Activated CD4-positive, alpha-beta T cell treated with anti-CD3 and anti-CD28 coated beads, Interleukin-2, amount 50 U/mL, for 16 hours (primary cell): ENCODE measurements at regions not wholly inside any gene's neighbourhood (a gene's known extent, or its start where the extent isn't known, plus 50 kb on each side); places are given as distances from the start of the nearest gene placed in this dataset.
"Not testable (repeated sequence)": the region's sequence is repeated elsewhere in the genome, so short reads cannot be mapped to it uniquely, and the experiment has no call there.

Source experiments
- DNase-seq: peaks from one replicate; pipeline ENCODE4 v3.0.0-alpha.2; 2020

- no peak for DNase-seq
These were observed 432.3 kb downstream of the PLPP3 start for GRCh38 chr1:56147034-56147433.

- no peak for DNase-seq
These were observed 432.9 kb downstream of the PLPP3 start for GRCh38 chr1:56146449-56146848.

- DNase-seq: no peak
These were observed 433.8 kb downstream of the PLPP3 start for GRCh38 chr1:56145581-56145980.

DNA sequence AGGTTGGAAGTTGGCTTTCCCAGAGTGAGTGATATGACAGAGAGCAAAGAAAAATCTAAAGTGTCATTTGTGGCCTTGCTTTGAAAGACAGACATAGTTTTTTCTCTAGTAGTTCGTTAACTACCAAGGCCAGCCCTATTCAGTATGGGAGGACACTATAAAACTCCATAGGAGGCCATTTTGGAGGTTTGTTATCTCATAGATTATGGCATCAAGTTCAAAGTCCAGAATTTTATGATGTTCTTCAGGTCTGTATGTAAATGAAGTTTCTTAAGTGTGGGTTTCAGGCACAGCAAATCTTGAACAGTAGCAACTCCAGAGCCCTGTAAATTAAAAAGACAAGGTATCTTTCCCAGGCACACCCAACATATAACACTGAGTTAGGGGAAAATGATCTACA is 437.1 kb downstream of the PLPP3 start:
- no peak for DNase-seq

DNA sequence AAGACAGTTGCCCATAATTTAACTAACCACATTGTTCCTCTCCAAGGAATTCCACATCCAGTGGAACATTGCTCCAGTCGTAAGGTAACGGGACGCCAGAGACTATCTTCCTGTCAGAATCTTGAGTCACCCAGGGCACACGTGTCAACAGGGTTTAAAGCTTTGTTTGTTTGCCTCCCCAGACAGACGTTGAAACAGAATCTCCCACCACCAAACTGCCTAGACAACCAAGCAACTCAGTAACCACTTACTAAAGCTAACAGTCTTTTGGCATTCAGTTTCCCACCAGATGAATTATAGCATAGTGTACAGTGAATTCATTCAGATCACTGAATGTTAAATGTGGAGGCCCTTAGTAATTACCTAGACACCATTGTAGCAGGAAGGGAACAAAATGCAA is 439.5 kb downstream of the PLPP3 start:
- no peak for DNase-seq

GRCh38 chr1:56137521-56138505 is 441.6 kb downstream of the PLPP3 start:
- DNase-seq: no peak

- DNase-seq: no peak
These were observed 442.3 kb downstream of the PLPP3 start for GRCh38 chr1:56137090-56137489.

GRCh38 chr1:56135864-56136147 is 443.6 kb downstream of the PLPP3 start:
- DNase-seq: no peak

DNA sequence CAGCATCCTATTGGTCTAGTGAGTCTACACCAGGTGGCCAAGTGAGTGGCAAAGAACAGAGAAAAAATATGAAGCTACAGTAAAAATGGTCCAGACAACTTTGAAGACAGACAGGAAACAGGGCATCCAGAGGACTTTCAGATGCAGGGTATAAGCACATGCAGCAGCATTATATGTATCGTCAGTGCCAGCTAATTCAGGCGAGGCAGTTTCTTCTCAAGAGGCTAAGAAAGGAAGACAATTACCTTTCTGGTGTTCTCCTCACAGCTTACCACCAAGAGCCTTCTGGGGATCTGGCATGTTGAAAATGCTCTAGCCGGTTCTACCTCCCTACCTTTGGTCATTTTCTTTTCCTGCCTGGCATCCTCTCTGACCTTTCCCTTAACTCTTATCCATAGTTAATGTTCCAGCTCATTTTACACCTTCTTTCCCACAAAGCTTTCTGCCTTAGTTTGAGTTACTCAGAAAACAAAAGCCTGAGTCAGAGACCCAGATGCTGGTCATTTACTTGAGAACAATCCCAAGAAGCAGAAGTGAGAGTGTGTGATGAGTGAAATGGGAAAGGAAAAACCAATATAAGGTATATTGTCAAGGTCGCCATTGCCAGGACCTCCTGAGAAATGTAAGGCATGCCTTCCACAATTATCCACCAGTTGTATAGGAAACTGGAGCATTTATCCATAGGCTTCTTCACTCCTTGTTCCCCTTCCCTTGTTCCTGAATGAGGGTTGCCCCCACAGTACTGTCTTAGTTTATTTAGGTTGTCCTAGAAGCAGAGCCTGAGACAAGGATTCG is 444.1 kb downstream of the PLPP3 start:
- DNase-seq: no peak

DNA sequence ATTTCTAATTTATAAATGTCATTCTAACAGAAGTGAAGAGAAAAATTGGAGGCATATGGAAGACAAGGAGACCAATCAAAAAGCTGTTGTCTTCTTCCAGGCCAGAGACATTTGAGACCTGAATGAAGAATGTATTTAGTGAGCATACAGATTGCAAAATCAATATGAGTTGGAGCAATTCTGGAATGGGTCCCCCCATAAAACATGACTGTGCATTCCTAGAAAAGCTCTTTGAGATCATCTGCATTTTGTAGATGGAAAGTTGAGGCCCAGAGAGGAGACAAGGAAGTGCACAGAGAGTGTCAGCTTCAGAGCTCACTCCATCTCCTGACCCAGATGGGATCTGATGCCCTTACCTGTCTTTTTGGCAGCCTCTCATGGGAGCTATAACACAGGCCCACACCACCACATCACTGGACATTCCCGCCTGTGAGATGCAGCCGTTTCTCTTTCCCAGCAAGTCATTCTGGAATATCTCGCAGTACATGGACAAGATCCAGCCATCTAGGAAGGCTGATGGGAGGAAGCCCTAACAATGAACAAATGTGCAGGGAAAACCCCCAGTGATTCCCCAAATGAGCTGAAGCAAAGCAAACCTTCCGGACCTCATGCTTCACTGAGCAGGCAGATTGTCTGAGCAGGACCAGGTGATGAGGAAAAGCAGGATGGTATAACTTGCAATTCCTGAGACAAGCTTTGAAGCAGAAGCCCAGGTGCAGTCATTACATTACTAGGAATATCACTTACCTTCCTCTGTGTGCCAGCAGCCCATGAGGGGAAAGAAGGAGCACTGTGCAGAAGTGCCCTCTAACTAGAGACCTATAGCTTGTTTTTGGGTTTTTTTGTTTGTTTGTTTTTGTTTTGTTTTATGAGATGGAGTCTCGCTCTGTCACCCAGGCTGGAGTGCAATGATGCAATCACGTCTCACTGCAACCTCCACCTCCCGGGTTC is 445.6 kb downstream of the PLPP3 start:
- no peak for DNase-seq

DNA sequence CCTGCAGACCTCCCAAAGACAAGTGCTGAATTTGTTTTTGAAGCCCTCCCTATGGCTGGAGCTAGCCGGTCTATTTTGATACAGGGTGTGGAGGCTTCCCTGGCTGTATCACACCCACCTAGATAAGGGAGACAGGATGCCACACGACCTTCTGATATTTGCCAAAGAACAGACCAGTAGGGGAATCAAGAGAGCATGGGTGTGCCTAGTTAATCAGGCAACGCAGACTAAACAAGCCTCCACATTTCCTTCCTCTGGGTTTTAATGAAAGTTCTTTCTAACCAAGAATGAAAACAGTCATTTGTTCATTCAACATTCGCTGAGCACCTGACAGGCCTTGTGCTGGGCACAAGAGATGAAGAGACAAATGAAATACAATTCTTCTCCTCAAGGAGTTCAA is 446.8 kb downstream of the PLPP3 start:
- no peak for DNase-seq

DNA sequence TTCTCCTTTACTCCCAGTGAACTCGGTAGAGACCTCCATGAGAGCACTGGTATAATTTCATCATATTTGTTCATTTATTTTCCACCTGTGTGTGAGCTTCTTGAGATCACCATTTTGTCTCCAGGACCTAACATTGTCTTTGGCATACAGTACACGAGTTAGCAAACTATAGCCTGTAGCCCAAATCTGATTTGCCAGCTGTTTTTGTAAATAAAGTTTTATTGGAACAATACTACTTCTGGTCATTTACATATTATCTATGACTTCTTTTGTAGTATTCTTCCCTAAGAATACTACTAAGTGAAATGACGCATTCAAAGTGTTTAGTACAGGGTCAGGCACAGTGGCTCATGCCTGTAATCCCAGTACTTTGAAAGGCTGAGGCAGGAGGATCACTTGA is 449.5 kb downstream of the PLPP3 start:
- DNase-seq: no peak

DNA sequence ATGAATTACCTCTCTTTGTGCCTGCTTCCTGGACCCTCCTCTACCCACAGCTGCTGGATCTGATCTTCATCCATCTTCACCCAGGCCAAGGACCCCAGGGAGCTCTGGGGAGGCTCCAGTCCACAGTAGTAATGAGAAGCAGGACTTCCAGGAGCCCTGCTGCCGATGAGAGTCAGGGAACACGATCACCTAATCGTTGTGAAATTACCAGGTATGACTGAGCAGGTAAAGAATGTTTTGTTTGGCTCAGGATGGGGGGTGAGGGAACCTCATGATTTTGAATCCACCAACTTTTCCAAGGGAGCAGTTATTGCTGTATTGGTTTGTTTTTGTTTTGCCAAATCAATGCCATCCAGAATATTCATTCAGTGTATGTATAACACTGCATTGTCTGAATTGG is 454.0 kb downstream of the PLPP3 start:
- no peak for DNase-seq

DNA sequence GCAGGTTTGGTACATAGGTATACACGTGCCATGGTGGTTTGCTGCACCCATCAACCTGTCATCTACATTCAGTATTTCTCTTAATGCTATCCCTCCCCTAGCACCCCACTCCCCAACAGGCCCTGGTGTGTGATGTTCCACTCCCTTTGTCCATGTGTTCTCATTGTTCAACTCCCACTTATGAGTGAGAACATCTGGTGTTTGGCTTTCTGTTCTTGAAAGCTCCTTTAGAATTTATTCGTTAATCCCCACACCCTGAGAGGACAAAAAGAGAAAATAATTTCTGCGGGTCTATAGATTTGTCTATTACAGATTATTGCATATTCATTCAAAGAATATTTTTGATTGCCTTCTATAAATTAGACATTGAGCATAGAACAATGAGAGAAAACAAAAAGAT is 455.5 kb downstream of the PLPP3 start:
- DNase-seq: no peak

DNA sequence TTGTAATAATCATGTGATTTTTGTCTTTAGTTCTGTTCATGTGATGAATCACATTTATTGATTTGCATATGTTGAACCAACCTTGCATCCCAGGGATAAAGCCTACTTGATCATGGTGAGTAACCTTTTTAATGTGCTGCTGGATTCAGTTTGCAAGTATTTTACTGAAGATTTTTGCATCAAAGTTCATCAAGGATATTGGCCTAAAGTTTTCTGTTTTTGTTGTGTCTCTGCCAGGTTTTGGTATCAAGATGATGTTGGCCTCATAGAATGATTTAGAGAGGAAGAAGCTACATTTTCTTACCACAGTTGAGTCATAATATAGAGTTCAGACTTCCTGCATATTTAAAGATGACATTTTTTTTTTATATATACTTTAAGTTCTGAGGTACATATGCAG is 455.9 kb downstream of the PLPP3 start:
- DNase-seq: no peak

DNA sequence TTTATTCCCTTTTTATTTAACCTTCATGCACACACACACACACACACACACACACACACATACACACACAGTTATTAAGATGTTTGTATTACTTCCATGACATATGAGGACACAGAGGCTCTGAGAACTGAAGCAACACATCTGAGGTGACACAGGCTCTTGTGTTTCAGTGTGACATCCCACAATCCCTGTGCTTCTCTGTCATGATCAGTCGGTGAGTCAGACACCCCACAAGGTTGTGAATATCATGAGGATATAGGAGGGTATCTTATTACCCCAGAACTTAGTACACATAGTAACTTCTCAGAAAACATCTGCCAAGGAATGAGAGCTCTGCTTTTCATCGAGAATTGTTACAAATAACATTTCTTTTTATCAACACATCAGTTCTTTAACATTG is 459.3 kb downstream of the PLPP3 start:
- no peak for DNase-seq

DNA sequence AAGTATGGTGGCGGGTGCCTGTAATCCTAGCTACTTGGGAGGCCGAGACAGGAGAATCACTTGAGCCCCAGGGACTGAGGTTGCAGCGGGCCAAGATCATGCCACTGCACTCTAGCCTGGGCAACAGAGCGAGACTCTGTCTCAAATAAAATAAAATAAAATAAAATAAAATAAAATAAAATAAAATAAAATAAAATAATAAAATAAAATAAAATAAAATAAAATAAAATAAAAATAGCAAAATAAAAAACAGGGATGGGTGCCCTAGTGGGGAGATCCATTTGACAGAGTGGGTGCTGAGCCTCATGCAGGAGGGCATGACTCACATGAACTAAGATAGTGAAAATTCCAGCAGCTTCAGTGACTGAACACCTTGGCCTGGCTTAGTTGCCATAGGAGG is 460.7 kb downstream of the PLPP3 start:
- not testable (repeated sequence) for DNase-seq

DNA sequence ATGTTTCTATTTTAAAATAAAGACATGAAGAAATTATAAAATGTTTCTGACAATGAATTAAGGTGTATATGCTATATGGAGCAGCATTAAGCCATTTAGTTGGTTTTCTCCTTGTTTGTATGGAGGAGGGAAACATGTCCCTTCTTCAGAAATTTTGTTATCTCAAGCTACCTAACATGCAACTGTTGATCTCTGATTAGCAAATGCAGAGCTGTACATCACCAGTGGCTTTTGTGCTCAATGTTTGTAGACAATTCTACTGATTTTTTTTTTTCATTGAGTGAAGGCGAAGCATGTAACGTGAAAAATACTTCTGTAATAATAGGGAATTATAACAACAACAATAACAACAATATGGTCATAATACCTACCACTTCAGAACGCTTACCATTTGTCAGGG is 463.7 kb downstream of the PLPP3 start:
- no peak for DNase-seq

- no peak for DNase-seq
These were observed 465.7 kb downstream of the PLPP3 start for GRCh38 chr1:56113679-56114078.

DNA sequence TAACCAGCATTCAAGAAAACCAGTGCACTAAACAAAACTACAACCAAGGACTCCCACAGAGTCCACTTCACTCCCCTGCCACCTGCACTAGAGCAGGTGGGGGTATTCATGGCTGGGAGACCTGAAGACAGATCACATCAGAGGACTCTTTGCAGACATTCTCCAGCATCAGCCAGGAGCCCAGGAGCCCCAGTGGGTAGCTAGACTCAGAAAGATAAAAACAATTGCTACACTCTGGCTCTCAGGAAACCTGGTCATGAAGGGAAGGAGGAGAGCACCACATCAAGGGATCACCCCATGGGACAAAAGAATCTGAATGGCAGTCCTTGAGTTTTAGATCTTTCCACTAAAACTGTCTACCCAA is 472.1 kb downstream of the PLPP3 start:
- no peak for DNase-seq

DNA sequence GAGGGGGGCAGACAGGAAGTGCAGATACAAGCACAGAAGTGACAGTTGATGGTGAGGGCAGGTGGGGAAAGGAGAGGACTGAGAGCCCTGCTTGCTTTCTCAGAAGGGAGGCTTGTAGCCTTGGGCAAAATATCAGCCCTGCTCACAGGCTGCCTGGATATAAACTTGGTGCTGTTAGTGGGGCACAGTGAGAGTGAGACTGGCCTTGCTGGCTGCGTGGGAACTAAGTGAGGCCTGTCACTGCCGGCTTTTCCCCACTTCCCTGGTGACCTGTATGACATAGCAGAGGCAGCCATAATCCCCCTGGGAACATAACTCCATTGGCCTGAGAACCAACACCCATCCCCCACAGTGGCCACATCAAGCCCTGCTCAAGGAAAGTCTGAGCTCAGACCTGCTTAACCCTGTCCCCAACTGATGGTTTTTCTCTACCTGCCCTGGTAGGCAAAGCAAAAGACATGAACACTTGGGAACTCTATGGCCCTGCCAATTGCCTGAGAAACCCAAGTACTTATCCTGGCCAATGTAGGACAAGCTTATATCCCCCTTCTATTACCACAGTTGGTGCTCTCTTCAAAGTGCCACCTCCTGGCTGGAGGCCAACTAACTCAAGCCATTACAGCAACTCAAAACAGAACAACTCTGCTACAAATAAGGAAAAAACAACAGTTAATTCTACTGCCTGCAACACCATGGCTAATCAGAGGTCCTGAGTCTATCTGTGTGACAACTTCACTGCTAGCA is 472.7 kb downstream of the PLPP3 start:
- DNase-seq: no peak

DNA sequence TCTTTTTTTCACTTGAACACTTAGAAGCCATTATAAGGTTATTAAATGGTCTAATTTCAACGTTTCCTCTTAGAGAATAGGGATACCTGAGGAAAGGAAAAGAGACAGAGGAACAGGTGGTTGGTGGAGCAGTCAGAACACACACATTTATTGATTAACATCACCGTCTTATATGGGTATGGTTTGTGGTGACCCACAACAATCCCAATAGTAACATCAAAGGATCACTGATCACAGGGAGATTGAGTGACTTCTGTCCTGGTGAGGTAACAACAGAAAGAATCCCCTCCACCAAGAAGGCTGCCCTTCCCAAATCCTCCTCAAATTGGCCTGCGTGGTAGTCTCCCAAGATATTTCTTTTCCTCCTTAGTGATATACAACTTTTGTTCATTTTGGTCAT is 474.0 kb downstream of the PLPP3 start:
- DNase-seq: no peak
